SJCRH30 (cell line): ENCODE measurements at regions not wholly inside any gene's neighbourhood (a gene's known extent, or its start where the extent isn't known, plus 50 kb on each side); places are given as distances from the start of the nearest gene placed in this dataset.

Experiments used
- DNase-seq, 2 experiments: peaks; one replicate each; pipeline ENCODE4 v3.0.0-alpha.2; 2015 to 2020
- H3K27ac ChIP-seq: fragments of 250-450 bp; sonication (Bioruptor Pico); 2 replicates; pipeline ENCODE4 v1.5.1; 2020; ENCODE audit warnings: mild to moderate bottlenecking, moderate library complexity
- H3K27me3 ChIP-seq: fragments of 250-450 bp; sonication (Bioruptor Pico); 2 replicates; pipeline ENCODE4 v1.5.1; 2020; ENCODE audit warnings: mild to moderate bottlenecking, moderate library complexity
- H3K36me3 ChIP-seq: fragments of 250-450 bp; sonication (Bioruptor Pico); 2 replicates; pipeline ENCODE4 v1.5.1; 2020; ENCODE audit warnings: mild to moderate bottlenecking, moderate library complexity
- H3K4me1 ChIP-seq: fragments of 250-450 bp; sonication (Bioruptor Pico); 2 replicates; pipeline ENCODE4 v1.5.1; 2020; ENCODE audit warnings: mild to moderate bottlenecking, moderate library complexity
- H3K4me3 ChIP-seq: fragments of 250-450 bp; sonication (Bioruptor Pico); 2 replicates; pipeline ENCODE4 v1.5.1; 2020; ENCODE audit warnings: mild to moderate bottlenecking, moderate library complexity
- H3K9me3 ChIP-seq: fragments of 250-450 bp; sonication (Bioruptor Pico); replicated peaks from 2 replicates; pipeline ENCODE4 v1.5.1; 2020; ENCODE audit warnings: mild to moderate bottlenecking, moderate library complexity

- no peak for DNase-seq
- Histone ChIP-seq H3K9me3 (no peaks in the 10 kb centered on the region), H3K4me1 (no peaks in the 10 kb centered on the region), H3K27ac (no peak overlapping the region), H3K36me3 (no peaks in the 10 kb centered on the region), H3K4me3 (no peak overlapping the region), H3K27me3 (no peaks in the 10 kb centered on the region)
Observed at GRCh38 chr3:154992655-154993054, 87.5 kb upstream of the MME start.

- Histone ChIP-seq H3K4me3 (no peak overlapping the region), H3K4me1 (no peaks in the 10 kb centered on the region), H3K27me3 (no peaks in the 10 kb centered on the region), H3K36me3 (no peaks in the 10 kb centered on the region), H3K9me3 (no peaks in the 10 kb centered on the region), H3K27ac (no peak overlapping the region)
- no peak for DNase-seq
Observed at GRCh38 chr3:154990543-154990942, 89.6 kb upstream of the MME start.

GRCh38 chr3:154987846-154988245 is 92.3 kb upstream of the MME start:
- no peaks in the 10 kb centered on the region for H3K27me3 ChIP-seq
- no peak overlapping the region for H3K27ac ChIP-seq
- H3K4me1 ChIP-seq = no peaks in the 10 kb centered on the region
- H3K36me3 ChIP-seq = no peaks in the 10 kb centered on the region
- no peak overlapping the region for H3K4me3 ChIP-seq
- no peak for DNase-seq
- no peaks in the 10 kb centered on the region for H3K9me3 ChIP-seq

- H3K9me3 ChIP-seq = no peaks in the 10 kb centered on the region
- no peak for DNase-seq
- H3K36me3 ChIP-seq = no peaks in the 10 kb centered on the region
- H3K27me3 ChIP-seq = no peaks in the 10 kb centered on the region
- H3K27ac ChIP-seq = no peak overlapping the region
- no peak overlapping the region for H3K4me3 ChIP-seq
- no peaks in the 10 kb centered on the region for H3K4me1 ChIP-seq
Observed at GRCh38 chr3:154981664-154982063, 98.5 kb upstream of the MME start.

GRCh38 chr3:154981201-154981600 is 98.9 kb upstream of the MME start:
- no peak overlapping the region for H3K4me3 ChIP-seq
- H3K36me3 ChIP-seq = no peaks in the 10 kb centered on the region

GRCh38 chr3:154979331-154979730 is 100.8 kb upstream of the MME start:
- H3K9me3 ChIP-seq = no peaks in the 10 kb centered on the region
- H3K27me3 ChIP-seq = no peaks in the 10 kb centered on the region
- no peak overlapping the region for H3K27ac ChIP-seq
- DNase-seq = no peak
- no peaks in the 10 kb centered on the region for H3K4me1 ChIP-seq
- H3K4me3 ChIP-seq = no peak overlapping the region
- no peaks in the 10 kb centered on the region for H3K36me3 ChIP-seq

More at GRCh38 chr3:154981201-154981600, 98.9 kb upstream of the MME start:
- no peak overlapping the region for H3K27ac ChIP-seq
- no peaks in the 10 kb centered on the region for H3K27me3 ChIP-seq
- H3K9me3 ChIP-seq = no peaks in the 10 kb centered on the region
- no peak for DNase-seq
- no peaks in the 10 kb centered on the region for H3K4me1 ChIP-seq

GRCh38 chr3:154977666-154978065 is 102.5 kb upstream of the MME start:
- Histone ChIP-seq H3K4me1 (no peaks in the 10 kb centered on the region), H3K9me3 (no peaks in the 10 kb centered on the region), H3K36me3 (no peaks in the 10 kb centered on the region), H3K27ac (no peak overlapping the region), H3K27me3 (no peaks in the 10 kb centered on the region), H3K4me3 (no peak overlapping the region)
- DNase-seq = no peak

GRCh38 chr3:154976072-154976983 is 103.8 kb upstream of the MME start:
- H3K27ac ChIP-seq = no peak overlapping the region
- DNase-seq = no peak
- H3K36me3 ChIP-seq = no peaks in the 10 kb centered on the region
- H3K27me3 ChIP-seq = no peaks in the 10 kb centered on the region
- no peaks in the 10 kb centered on the region for H3K4me1 ChIP-seq
- no peaks in the 10 kb centered on the region for H3K9me3 ChIP-seq
- no peak overlapping the region for H3K4me3 ChIP-seq

- no peak overlapping the region for H3K27ac ChIP-seq
- DNase-seq = no peak
- H3K36me3 ChIP-seq = no peaks in the 10 kb centered on the region
- no peak overlapping the region for H3K4me3 ChIP-seq
- no peaks in the 10 kb centered on the region for H3K27me3 ChIP-seq
- H3K9me3 ChIP-seq = no peaks in the 10 kb centered on the region
- no peaks in the 10 kb centered on the region for H3K4me1 ChIP-seq
Observed at GRCh38 chr3:154973851-154974250, 106.3 kb upstream of the MME start.

GRCh38 chr3:154972951-154973350 is 107.2 kb upstream of the MME start:
- no peaks in the 10 kb centered on the region for H3K4me1 ChIP-seq
- no peaks in the 10 kb centered on the region for H3K36me3 ChIP-seq
- H3K27ac ChIP-seq = no peak overlapping the region
- H3K4me3 ChIP-seq = no peak overlapping the region
- no peaks in the 10 kb centered on the region for H3K27me3 ChIP-seq
- no peaks in the 10 kb centered on the region for H3K9me3 ChIP-seq
- DNase-seq = no peak

GRCh38 chr3:154971771-154972326 is 108.3 kb upstream of the MME start:
- DNase-seq = no peak

GRCh38 chr3:154971341-154971740 is 108.8 kb upstream of the MME start:
- no peaks in the 10 kb centered on the region for H3K36me3 ChIP-seq
- no peaks in the 10 kb centered on the region for H3K27me3 ChIP-seq
- H3K27ac ChIP-seq = no peak overlapping the region
- H3K9me3 ChIP-seq = no peaks in the 10 kb centered on the region
- no peak for DNase-seq
- H3K4me3 ChIP-seq = no peak overlapping the region
- no peaks in the 10 kb centered on the region for H3K4me1 ChIP-seq

More at GRCh38 chr3:154971771-154972326, 108.3 kb upstream of the MME start:
- Histone ChIP-seq H3K27ac (no peak overlapping the region), H3K9me3 (no peaks in the 10 kb centered on the region), H3K4me1 (no peaks in the 10 kb centered on the region), H3K36me3 (no peaks in the 10 kb centered on the region), H3K27me3 (no peaks in the 10 kb centered on the region), H3K4me3 (no peak overlapping the region)

- Histone ChIP-seq H3K27ac (no peak overlapping the region), H3K36me3 (no peaks in the 10 kb centered on the region), H3K27me3 (no peaks in the 10 kb centered on the region), H3K4me1 (no peaks in the 10 kb centered on the region), H3K4me3 (no peak overlapping the region), H3K9me3 (no peaks in the 10 kb centered on the region)
- no peak for DNase-seq
Observed at GRCh38 chr3:154970797-154971196, 109.3 kb upstream of the MME start.

GRCh38 chr3:154969366-154969765 is 110.8 kb upstream of the MME start:
- Histone ChIP-seq H3K36me3 (no peaks in the 10 kb centered on the region), H3K27me3 (no peaks in the 10 kb centered on the region), H3K4me1 (no peaks in the 10 kb centered on the region), H3K4me3 (no peak overlapping the region), H3K9me3 (no peaks in the 10 kb centered on the region), H3K27ac (no peak overlapping the region)
- no peak for DNase-seq

GRCh38 chr3:154967090-154967489 is 113.0 kb upstream of the MME start:
- Histone ChIP-seq H3K27ac (no peak overlapping the region), H3K9me3 (no peaks in the 10 kb centered on the region), H3K4me1 (no peaks in the 10 kb centered on the region), H3K4me3 (no peak overlapping the region), H3K36me3 (no peaks in the 10 kb centered on the region), H3K27me3 (no peaks in the 10 kb centered on the region)
- no peak for DNase-seq

GRCh38 chr3:154956815-154957214 is 123.3 kb upstream of the MME start:
- H3K36me3 ChIP-seq = no peaks in the 10 kb centered on the region
- no peaks in the 10 kb centered on the region for H3K27me3 ChIP-seq
- no peak overlapping the region for H3K4me3 ChIP-seq
- H3K9me3 ChIP-seq = no peaks in the 10 kb centered on the region
- DNase-seq = no peak
- no peaks in the 10 kb centered on the region for H3K4me1 ChIP-seq
- H3K27ac ChIP-seq = no peak overlapping the region
